Spleen (tissue), 7 donors: ENCODE measurements at regions not wholly inside any gene's neighbourhood (a gene's known extent, or its start where the extent isn't known, plus 50 kb on each side); places are given as distances from the start of the nearest gene placed in this dataset.

Experiments used
- POLR2A ChIP-seq, 3 donors: fragments of 450-650 bp; IDR thresholded peaks; one replicate each; pipeline ENCODE4 v1.5.1; 2017; ENCODE audit warnings: antibody characterized with exemption in 3 of 3, mild to moderate bottlenecking in 1 of 3
- POLR2AphosphoS5 ChIP-seq, 3 donors: sonication (generic); formaldehyde crosslinking; IDR thresholded peaks; one replicate each; pipeline ENCODE4 v1.5.1; 2017; ENCODE audit warnings: antibody characterized with exemption in 3 of 3
- TF ChIP-seq, protein P1 (sequence below), 11 experiments: fragments of 200-600 bp in 7 of 11; fragments of 450-650 bp in 4 of 11; sonication (generic) in 4 of 11; IDR thresholded peaks in 8 of 11; conservative IDR thresholded peaks in 3 of 11; 1 replicate in 7 of 11; 2 replicates in 4 of 11; pipeline versions ENCODE4 v1.4.0 to v1.8.0; 2016 to 2021; ENCODE audit warnings: antibody characterized with exemption in 11 of 11, inconsistent platforms in 4 of 11, mild to moderate bottlenecking in 1 of 11
- donor health status: DM: no; HTN: no; CAD: no; lungs with moderate emphysema.
- donor health status: DM: no; HTN: no; CAD: no.
- donor health status: DM: no; HTN: no; CAD: no.

DNA sequence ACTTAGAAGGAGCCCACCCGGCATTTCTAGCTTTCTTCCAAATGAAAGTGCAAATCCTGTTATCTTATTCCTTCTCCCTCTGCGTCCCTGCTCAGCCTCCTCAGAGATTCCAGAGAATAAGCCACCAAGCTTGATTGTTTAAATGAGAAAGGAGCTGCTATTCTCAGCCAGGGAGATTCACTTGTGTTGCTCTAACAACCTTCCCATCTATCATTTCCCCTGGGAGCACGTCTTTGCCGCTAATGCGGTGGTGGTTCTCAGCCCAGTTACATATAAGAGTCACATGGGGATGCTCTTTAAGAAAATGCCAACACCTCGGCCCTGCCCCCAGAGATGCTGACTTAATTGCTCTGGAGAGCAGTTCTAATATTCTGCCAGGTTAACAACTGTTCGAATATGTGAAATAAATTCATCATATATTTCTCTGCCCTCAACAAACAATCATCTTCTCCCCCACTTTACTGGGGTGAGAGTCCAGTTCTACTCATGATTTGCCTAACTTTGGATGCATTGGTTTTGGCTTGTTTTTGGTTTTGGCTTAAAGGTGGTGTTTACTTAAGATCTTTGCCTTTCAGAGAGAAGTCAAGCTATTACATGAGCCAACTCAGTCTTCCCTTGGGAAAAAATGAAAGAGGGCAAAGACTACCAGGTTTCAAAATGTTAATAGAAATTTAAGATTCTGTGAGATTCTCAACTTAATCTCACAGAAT lies 213.9 kb downstream of the SEC16B start:
- TF ChIP-seq, protein P1, sequence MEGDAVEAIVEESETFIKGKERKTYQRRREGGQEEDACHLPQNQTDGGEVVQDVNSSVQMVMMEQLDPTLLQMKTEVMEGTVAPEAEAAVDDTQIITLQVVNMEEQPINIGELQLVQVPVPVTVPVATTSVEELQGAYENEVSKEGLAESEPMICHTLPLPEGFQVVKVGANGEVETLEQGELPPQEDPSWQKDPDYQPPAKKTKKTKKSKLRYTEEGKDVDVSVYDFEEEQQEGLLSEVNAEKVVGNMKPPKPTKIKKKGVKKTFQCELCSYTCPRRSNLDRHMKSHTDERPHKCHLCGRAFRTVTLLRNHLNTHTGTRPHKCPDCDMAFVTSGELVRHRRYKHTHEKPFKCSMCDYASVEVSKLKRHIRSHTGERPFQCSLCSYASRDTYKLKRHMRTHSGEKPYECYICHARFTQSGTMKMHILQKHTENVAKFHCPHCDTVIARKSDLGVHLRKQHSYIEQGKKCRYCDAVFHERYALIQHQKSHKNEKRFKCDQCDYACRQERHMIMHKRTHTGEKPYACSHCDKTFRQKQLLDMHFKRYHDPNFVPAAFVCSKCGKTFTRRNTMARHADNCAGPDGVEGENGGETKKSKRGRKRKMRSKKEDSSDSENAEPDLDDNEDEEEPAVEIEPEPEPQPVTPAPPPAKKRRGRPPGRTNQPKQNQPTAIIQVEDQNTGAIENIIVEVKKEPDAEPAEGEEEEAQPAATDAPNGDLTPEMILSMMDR (IDR thresholded peaks at IDR 0.05 in 8 of 11, conservative IDR thresholded peaks at IDR 0.05 in 3 of 11): no peak
- TF ChIP-seq POLR2A (IDR thresholded peaks at IDR 0.05): no peak
- no peak for TF ChIP-seq POLR2AphosphoS5 (IDR thresholded peaks at IDR 0.05)
